Endothelial cell of umbilical vein (primary cell): ENCODE measurements at regions not wholly inside any gene's neighbourhood (a gene's known extent, or its start where the extent isn't known, plus 50 kb on each side); places are given as distances from the start of the nearest gene placed in this dataset.

Experiments
- BruUV-seq: library from RNA; stranded (reverse); fragments of 400-500 nt; replicated peaks from 2 replicates; lab custom pipeline; 2021; lab: Mats Ljungman, UMichigan
- CTCF ChIA-PET: fragments of 300-600, 350-600 bp; sonication (Branson Sonifier 250); formaldehyde crosslinking; loops from one replicate; lab custom pipeline; 2021; ENCODE audit warnings: antibody characterized with exemption, inconsistent platforms; lab: Charles Lee
- POLR2A ChIA-PET: fragments of 300-600, 350-600 bp; sonication (Branson Sonifier 250); formaldehyde crosslinking; loops from one replicate; lab custom pipeline; 2021; ENCODE audit warnings: antibody characterized with exemption, inconsistent platforms; lab: Charles Lee
- DNase-seq: peaks from one replicate; pipeline ENCODE4 v3.0.0-alpha.2; 2011; ENCODE audit warnings: low read depth, low spot score
- FAIRE-seq: peaks from 2 replicates; lab custom pipeline; 2011; peaks lifted over from hg19 to GRCh38; lab: Jason Lieb, UNC
- H2AFZ ChIP-seq: 2 replicates; pipeline ENCODE4 v1.6.0; 2012; ENCODE audit warnings: low read depth, low read length, control low read depth, inconsistent platforms
- H3K27ac ChIP-seq: 2 replicates; pipeline ENCODE4 v1.5.1; 2011; ENCODE audit warnings: low read depth, mild to moderate bottlenecking, control low read depth, low read length, moderate library complexity; ENCODE audit not compliant: insufficient read depth
- H3K27me3 ChIP-seq, 2 experiments: 2 replicates each; pipeline versions ENCODE4 v1.6.0 to v1.6.1; 2011; ENCODE audit warnings: low read length in 2 of 2, mixed read lengths in 1 of 2; ENCODE audit not compliant: control insufficient read depth in 2 of 2, insufficient read depth in 2 of 2
- H3K36me3 ChIP-seq, 2 experiments: 2 replicates in 1 of 2; 3 replicates in 1 of 2; pipeline ENCODE4 v1.5.1; 2011; ENCODE audit warnings: low read length in 2 of 2, mild to moderate bottlenecking in 1 of 2, moderate library complexity in 1 of 2; ENCODE audit not compliant: control insufficient read depth in 2 of 2, insufficient read depth in 2 of 2; ENCODE audit errors: extremely low read depth in 1 of 2
- H3K4me1 ChIP-seq: 3 replicates; pipeline ENCODE4 v1.5.1; 2011; ENCODE audit warnings: mild to moderate bottlenecking, low read length; ENCODE audit not compliant: control insufficient read depth, insufficient read depth; ENCODE audit errors: extremely low read depth
- H3K4me2 ChIP-seq: 2 replicates; pipeline ENCODE4 v1.6.1; 2011; ENCODE audit warnings: low read length, control low read depth, mixed read lengths; ENCODE audit not compliant: insufficient read depth
- H3K4me3 ChIP-seq, 3 experiments: fragments of 200-600 bp in 1 of 3; sonication (generic), shearing (Covaris generic) in 1 of 3; replicated peaks in 1 of 3; 2 replicates each; pipeline ENCODE4 v1.5.1; 2011 to 2016; ENCODE audit warnings: control low read depth in 3 of 3, low read length in 3 of 3, mild to moderate bottlenecking in 2 of 3, inconsistent platforms in 1 of 3, low read depth in 1 of 3, moderate library complexity in 1 of 3; ENCODE audit not compliant: insufficient read depth in 1 of 3
- H3K79me2 ChIP-seq: 2 replicates; pipeline ENCODE4 v1.6.0; 2012; ENCODE audit warnings: low read length, inconsistent platforms; ENCODE audit not compliant: control insufficient read depth, insufficient read depth
- H3K9ac ChIP-seq: replicated peaks from 2 replicates; pipeline ENCODE3; 2011; ENCODE audit warnings: low read length, control low read depth; ENCODE audit not compliant: insufficient read depth; ENCODE audit errors: extremely low read depth
- H3K9me1 ChIP-seq: replicated peaks from 3 replicates; pipeline ENCODE4 v1.6.0; 2011; ENCODE audit warnings: mild to moderate bottlenecking, low read length; ENCODE audit not compliant: control insufficient read depth, insufficient read depth; ENCODE audit errors: extremely low read depth
- H3K9me3 ChIP-seq: replicated peaks from 2 replicates; pipeline ENCODE4 v1.5.1; 2012; ENCODE audit warnings: low read length, inconsistent platforms; ENCODE audit not compliant: control insufficient read depth, insufficient read depth
- H4K20me1 ChIP-seq: replicated peaks from 2 replicates; pipeline ENCODE3; 2011; ENCODE audit warnings: mild to moderate bottlenecking, low read length; ENCODE audit not compliant: control insufficient read depth, insufficient read depth; ENCODE audit errors: extremely low read depth
- EZH2 ChIP-seq: IDR thresholded peaks from 2 replicates; pipeline ENCODE4 v1.6.1; 2012; ENCODE audit warnings: borderline replicate concordance, low read depth, mild to moderate bottlenecking, moderate library complexity, low read length, inconsistent platforms; ENCODE audit not compliant: severe bottlenecking
- FOS ChIP-seq: IDR thresholded peaks from 2 replicates; pipeline ENCODE4 v1.6.1; 2011; ENCODE audit warnings: mild to moderate bottlenecking, low read length, moderate library complexity, borderline replicate concordance; ENCODE audit not compliant: insufficient read depth
- GATA2 ChIP-seq: IDR thresholded peaks from 2 replicates; pipeline ENCODE4 v1.7.0; 2011; ENCODE audit warnings: low read depth, mild to moderate bottlenecking, moderate library complexity, mixed read lengths, low read length; ENCODE audit not compliant: insufficient read length, insufficient read depth
- JUN ChIP-seq: IDR thresholded peaks from 2 replicates; pipeline ENCODE4 v1.6.1; 2011; ENCODE audit warnings: borderline replicate concordance, low read depth; ENCODE audit not compliant: insufficient read length, insufficient read depth
- MYC ChIP-seq: IDR thresholded peaks from one replicate; pipeline ENCODE4 v1.6.1; 2011; ENCODE audit warnings: mild to moderate bottlenecking, low read depth, low read length
- POLR2A ChIP-seq: IDR thresholded peaks from 2 replicates; pipeline ENCODE4 v1.6.1; 2012; ENCODE audit warnings: low read depth, mild to moderate bottlenecking, control low read depth, low read length
- POLR2AphosphoS5 ChIP-seq: IDR thresholded peaks from 2 replicates; pipeline ENCODE4 v1.6.1; 2012; ENCODE audit warnings: low read depth, mild to moderate bottlenecking, control low read depth, low read length, moderate library complexity; ENCODE audit not compliant: insufficient read depth
- dilution Hi-C: fragments of 300-500 bp; cut with MboI; formaldehyde crosslinking; loops from one replicate; pipeline ENCODE4 v1.15.0; 2019; ENCODE audit warnings: low sequenced_read_pairs; ENCODE audit not compliant: extremely low pct_ligation_motif_present
- intact Hi-C: fragments of 100-400 bp; cut with micrococcal nuclease; formaldehyde crosslinking; loops from one replicate; pipeline ENCODE4 v1.10.0; 2022
- TF ChIP-seq, protein P1 (sequence below): IDR thresholded peaks from 2 replicates; pipeline ENCODE4 v1.6.1; 2011; ENCODE audit not compliant: insufficient read depth, insufficient read length
- TF ChIP-seq, protein P2 (sequence below), 2 donors: IDR thresholded peaks; 1 replicate in 1 of 2; 2 replicates in 1 of 2; pipeline ENCODE4 v1.5.1; 2011; ENCODE audit warnings: low read length in 2 of 2, mild to moderate bottlenecking in 2 of 2, moderate library complexity in 2 of 2, control low read depth in 1 of 2, inconsistent platforms in 1 of 2, low read depth in 1 of 2; ENCODE audit not compliant: insufficient read depth in 1 of 2; ENCODE audit errors: extremely low read depth in 1 of 2

DNA sequence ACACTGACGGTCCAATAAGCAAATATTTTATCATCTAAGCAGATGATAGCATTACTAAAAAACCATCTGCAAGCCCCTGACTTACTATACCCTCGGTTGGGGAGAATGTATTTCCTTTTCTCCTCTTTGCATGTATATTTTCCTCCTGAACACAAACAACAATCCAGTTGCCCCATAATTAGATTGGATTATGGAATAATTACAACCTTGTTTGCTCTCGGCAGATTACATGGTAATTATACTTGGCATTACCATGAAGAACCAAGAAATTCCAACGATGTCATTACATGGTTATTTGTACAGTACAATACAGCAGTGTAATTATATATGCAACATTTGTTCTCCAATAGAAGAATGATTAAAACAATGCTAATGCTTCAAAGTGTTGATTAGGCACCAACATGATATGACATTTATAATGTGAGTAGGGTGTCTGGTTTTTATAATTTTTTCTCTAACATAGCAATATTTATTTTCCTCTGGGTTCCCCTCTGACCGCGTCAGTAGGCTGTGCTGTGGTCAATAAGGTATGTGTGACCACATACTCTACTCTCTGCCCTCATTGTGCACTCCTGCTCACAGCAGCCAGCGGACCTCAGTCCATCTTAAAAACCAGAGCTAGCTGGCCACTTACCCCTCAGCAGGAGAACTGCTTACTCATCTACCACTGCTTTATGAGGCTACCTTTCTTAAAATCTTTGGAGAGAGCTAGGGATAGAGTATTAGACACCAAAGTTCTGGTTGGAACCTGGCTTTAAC is 176.1 kb downstream of the INSIG2 start:
- Histone ChIP-seq H3K4me2 (no peak overlapping the region), H3K4me3 (no peak overlapping the region), H2AFZ (no peak overlapping the region), H3K9me1 (no peaks in the 10 kb centered on the region), H3K4me1 (no peaks in the 10 kb centered on the region), H3K36me3 (no peaks in the 10 kb centered on the region), H3K9ac (no peak overlapping the region), H4K20me1 (no peaks in the 10 kb centered on the region), H3K79me2 (no peaks in the 10 kb centered on the region), H3K27me3 (no peaks in the 10 kb centered on the region), H3K9me3 (no peaks in the 10 kb centered on the region), H3K27ac (no peak overlapping the region)
- POLR2A ChIA-PET = no interaction called here
- intact Hi-C loops (no loop called here), dilution Hi-C loops (no loop called here)
- DNase-seq (no peak), FAIRE-seq (no peak)
- BruUV-seq = no TSS peak
- no peak for TF ChIP-seq POLR2A
- no peak for TF ChIP-seq FOS
- TF ChIP-seq, protein P1, sequence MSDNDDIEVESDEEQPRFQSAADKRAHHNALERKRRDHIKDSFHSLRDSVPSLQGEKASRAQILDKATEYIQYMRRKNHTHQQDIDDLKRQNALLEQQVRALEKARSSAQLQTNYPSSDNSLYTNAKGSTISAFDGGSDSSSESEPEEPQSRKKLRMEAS = no peak
- no peak for TF ChIP-seq MYC
- TF ChIP-seq GATA2 = no peak
- TF ChIP-seq, protein P2, sequence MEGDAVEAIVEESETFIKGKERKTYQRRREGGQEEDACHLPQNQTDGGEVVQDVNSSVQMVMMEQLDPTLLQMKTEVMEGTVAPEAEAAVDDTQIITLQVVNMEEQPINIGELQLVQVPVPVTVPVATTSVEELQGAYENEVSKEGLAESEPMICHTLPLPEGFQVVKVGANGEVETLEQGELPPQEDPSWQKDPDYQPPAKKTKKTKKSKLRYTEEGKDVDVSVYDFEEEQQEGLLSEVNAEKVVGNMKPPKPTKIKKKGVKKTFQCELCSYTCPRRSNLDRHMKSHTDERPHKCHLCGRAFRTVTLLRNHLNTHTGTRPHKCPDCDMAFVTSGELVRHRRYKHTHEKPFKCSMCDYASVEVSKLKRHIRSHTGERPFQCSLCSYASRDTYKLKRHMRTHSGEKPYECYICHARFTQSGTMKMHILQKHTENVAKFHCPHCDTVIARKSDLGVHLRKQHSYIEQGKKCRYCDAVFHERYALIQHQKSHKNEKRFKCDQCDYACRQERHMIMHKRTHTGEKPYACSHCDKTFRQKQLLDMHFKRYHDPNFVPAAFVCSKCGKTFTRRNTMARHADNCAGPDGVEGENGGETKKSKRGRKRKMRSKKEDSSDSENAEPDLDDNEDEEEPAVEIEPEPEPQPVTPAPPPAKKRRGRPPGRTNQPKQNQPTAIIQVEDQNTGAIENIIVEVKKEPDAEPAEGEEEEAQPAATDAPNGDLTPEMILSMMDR (IDR thresholded peaks at IDR 0.05; ENCODE audit: extremely low read depth in 1 of 2, insufficient read depth in 1 of 2, low read depth in 1 of 2, low read length in 2 of 2) = no peak
- TF ChIP-seq EZH2 = no peak
- no peak for TF ChIP-seq JUN
- no peak for TF ChIP-seq POLR2AphosphoS5
- CTCF ChIA-PET = no interaction called here
